ENCODE measurements at regions not wholly inside any gene's neighbourhood (a gene's known extent, or its start where the extent isn't known, plus 50 kb on each side); places are given as distances from the start of the nearest gene placed in this dataset.
A peak's percentile ranks its signal among the peaks of the same experiment; 100 is the strongest.
"Not testable (repeated sequence)": the region's sequence is repeated elsewhere in the genome, so short reads cannot be mapped to it uniquely, and the experiment has no call there.

- DNase-seq (ENCODE audit: low read depth, low spot score), result no peak
These were observed 102.8 kb upstream of the PHACTR1 start for GRCh38 chr6:12613811-12614210.

- DNase-seq (ENCODE audit: low read depth, low spot score), result no peak
These were observed 102.1 kb upstream of the PHACTR1 start for GRCh38 chr6:12614456-12614855.

- DNase-seq (ENCODE audit: low read depth, low spot score), result no peak
These were observed 98.3 kb upstream of the PHACTR1 start for GRCh38 chr6:12618296-12618695.

GRCh38 chr6:12621754-12622153 lies 94.8 kb upstream of the PHACTR1 start:
- DNase-seq (ENCODE audit: low read depth, low spot score), result no peak

GRCh38 chr6:12622566-12622965 lies 94.0 kb upstream of the PHACTR1 start:
- no peak for DNase-seq (ENCODE audit: low read depth, low spot score)

- DNase-seq (ENCODE audit: low read depth, low spot score), result no peak
These were observed 92.3 kb upstream of the PHACTR1 start for GRCh38 chr6:12624142-12624837.

- DNase-seq (ENCODE audit: low read depth, low spot score), result no peak
These were observed 89.5 kb upstream of the PHACTR1 start for GRCh38 chr6:12627053-12627452.

GRCh38 chr6:12628327-12628726 lies 88.2 kb upstream of the PHACTR1 start:
- DNase-seq (ENCODE audit: low read depth, low spot score), result no peak

- DNase-seq (ENCODE audit: low read depth, low spot score), result not testable (repeated sequence)
These were observed 82.8 kb upstream of the PHACTR1 start for GRCh38 chr6:12633746-12634145.

GRCh38 chr6:12635375-12635774 lies 81.2 kb upstream of the PHACTR1 start:
- DNase-seq (ENCODE audit: low read depth, low spot score), result no peak

- no peak for DNase-seq (ENCODE audit: low read depth, low spot score)
These were observed 80.8 kb upstream of the PHACTR1 start for GRCh38 chr6:12635813-12636212.

GRCh38 chr6:12636336-12636735 lies 80.2 kb upstream of the PHACTR1 start:
- DNase-seq (ENCODE audit: low read depth, low spot score), result no peak

GRCh38 chr6:12637960-12638641 lies 78.5 kb upstream of the PHACTR1 start:
- peak; percentile 63 for DNase-seq (ENCODE audit: low read depth, low spot score)

GRCh38 chr6:12640438-12640837 lies 76.1 kb upstream of the PHACTR1 start:
- no peak for DNase-seq (ENCODE audit: low read depth, low spot score)

GRCh38 chr6:12641785-12642184 lies 74.8 kb upstream of the PHACTR1 start:
- DNase-seq (ENCODE audit: low read depth, low spot score), result not testable (repeated sequence)

- no peak for DNase-seq (ENCODE audit: low read depth, low spot score)
These were observed 70.6 kb upstream of the PHACTR1 start for GRCh38 chr6:12645941-12646340.

GRCh38 chr6:12648171-12648570 lies 68.4 kb upstream of the PHACTR1 start:
- no peak for DNase-seq (ENCODE audit: low read depth, low spot score)

- DNase-seq (ENCODE audit: low read depth, low spot score), result no peak
These were observed 67.2 kb upstream of the PHACTR1 start for GRCh38 chr6:12649325-12649724.

GRCh38 chr6:12653486-12653885 lies 63.1 kb upstream of the PHACTR1 start:
- DNase-seq (ENCODE audit: low read depth, low spot score), result no peak

- no peak for DNase-seq (ENCODE audit: low read depth, low spot score)
These were observed 62.5 kb upstream of the PHACTR1 start for GRCh38 chr6:12654107-12654506.

GRCh38 chr6:12654514-12654913 lies 62.1 kb upstream of the PHACTR1 start:
- no peak for DNase-seq (ENCODE audit: low read depth, low spot score)

- DNase-seq (ENCODE audit: low read depth, low spot score), result no peak
These were observed 59.7 kb upstream of the PHACTR1 start for GRCh38 chr6:12656906-12657305.

- DNase-seq (ENCODE audit: low read depth, low spot score), result no peak
These were observed 58.7 kb upstream of the PHACTR1 start for GRCh38 chr6:12657884-12658283.
